ENCODE measurements at regions not wholly inside any gene's neighbourhood (a gene's known extent, or its start where the extent isn't known, plus 50 kb on each side); places are given as distances from the start of the nearest gene placed in this dataset.

GRCh38 chr3:110099711-110100110, 762.4 kb upstream of the DPPA4 start:
- H3K27ac ChIP-seq (ENCODE audit: insufficient read length, low read depth, low read length), result no peak overlapping the region
- H2AK5ac ChIP-seq (ENCODE audit: insufficient read length, low read length), result no peak overlapping the region
- no peak overlapping the region for H3K14ac ChIP-seq (ENCODE audit: insufficient read depth, low read length)
- peaks cover 0 to 6% (median 3%) of the 10 kb centered on the region in 3 experiments; a peak in 3 of 7 replicates for H3K36me3 Mint-ChIP-seq (ENCODE audit: insufficient read depth in 1 of 3, low read depth in 3 of 3)
- H2BK20ac ChIP-seq (ENCODE audit: low read depth, low read length, poor library complexity, severe bottlenecking), result no peak overlapping the region
- no peak overlapping the region for H3K9ac ChIP-seq (ENCODE audit: extremely low read depth, insufficient read length, low read length)
- no peak overlapping the region for H2BK12ac ChIP-seq (ENCODE audit: insufficient read length, low read depth, low read length)
- no peak for DNase-seq
- WGBS (ENCODE audit: extremely low coverage, insufficient read length, low lambda C conversion rate), result no CpG with 5 or more reads among the region's 5 CpGs
- no peak overlapping the region for H3K56ac ChIP-seq (ENCODE audit: insufficient read length, low read depth, low read length)
- H2BK15ac ChIP-seq (ENCODE audit: low read depth, low read length), result no peak overlapping the region
- H3K9me3 Mint-ChIP-seq, result peaks cover 3 to 6% of the 10 kb centered on the region in 2 experiments; a peak in 3 of 5 replicates
- H4K5ac ChIP-seq (ENCODE audit: insufficient read length, low read depth, low read length), result no peak overlapping the region
- no peak overlapping the region for H4K91ac ChIP-seq (ENCODE audit: insufficient read length, low read depth, low read length)
- no peaks in the 10 kb centered on the region for H3K23me2 ChIP-seq (ENCODE audit: insufficient read length, low read depth, low read length, poor library complexity, severe bottlenecking)
- H3K9me3 ChIP-seq (ENCODE audit: control insufficient read depth, low read depth, low read length), result no peaks in the 10 kb centered on the region
- H3K4ac ChIP-seq (ENCODE audit: low read depth, low read length), result no peak overlapping the region
- no peaks in the 10 kb centered on the region for H4K20me1 ChIP-seq (ENCODE audit: control insufficient read depth, insufficient read depth, insufficient read length)
- no peak overlapping the region for H3K4me2 ChIP-seq (ENCODE audit: insufficient read depth, insufficient read length, low read length)
- TF ChIP-seq CTCF (conservative IDR thresholded peaks at IDR 0.05), result no peak
- no peak overlapping the region for H4K8ac ChIP-seq (replicated peaks; ENCODE audit: insufficient read length, low read depth, low read length)
- H3K27ac Mint-ChIP-seq, result no peak overlapping the region
- H3K4me1 Mint-ChIP-seq, result peaks cover 8% of the 10 kb centered on the region in 2 experiments; a peak in 3 of 4 replicates
- no peaks in the 10 kb centered on the region for H3K79me1 ChIP-seq (ENCODE audit: insufficient read depth, low read depth, low read length, poor library complexity, severe bottlenecking)
- H2BK5ac ChIP-seq (ENCODE audit: insufficient read length, low read length), result no peak overlapping the region
- H3K18ac ChIP-seq (ENCODE audit: insufficient read length, low read depth, low read length), result no peak overlapping the region
- H2BK120ac ChIP-seq (ENCODE audit: low read depth, low read length, poor library complexity, severe bottlenecking), result no peak overlapping the region
- no peaks in the 10 kb centered on the region for H3K27me3 ChIP-seq (ENCODE audit: insufficient read depth, low read length)
- no peak overlapping the region for H3K23ac ChIP-seq (ENCODE audit: insufficient read length, low read depth, low read length)
- H2AFZ ChIP-seq (ENCODE audit: low read length), result no peak overlapping the region
- H3K27me3 Mint-ChIP-seq (ENCODE audit: low read depth), result no peaks in the 10 kb centered on the region
- no peak overlapping the region for H3K4me3 Mint-ChIP-seq
- no peaks in the 10 kb centered on the region for H3K79me2 ChIP-seq (ENCODE audit: insufficient read depth, low read length)
- H3T11ph ChIP-seq (ENCODE audit: low read length), result no peak overlapping the region
- no peaks in the 10 kb centered on the region; the same call in 1 of the 2 replicates for H3K4me1 ChIP-seq (ENCODE audit: insufficient read depth, low read length)

Measured in H9 (cell line).